NOMO-1 treated with DMSO at 0.1 percent for 48 hours (cell line): ENCODE measurements at regions not wholly inside any gene's neighbourhood (a gene's known extent, or its start where the extent isn't known, plus 50 kb on each side); places are given as distances from the start of the nearest gene placed in this dataset.
"Not testable (repeated sequence)": the region's sequence is repeated elsewhere in the genome, so short reads cannot be mapped to it uniquely, and the experiment has no call there.

ENCODE experiments used
- DNase-seq: peaks from one replicate; lab custom pipeline; 2025; ENCODE audit not compliant: unreplicated experiment; lab: John Stamatoyannopoulos, UW

DNA sequence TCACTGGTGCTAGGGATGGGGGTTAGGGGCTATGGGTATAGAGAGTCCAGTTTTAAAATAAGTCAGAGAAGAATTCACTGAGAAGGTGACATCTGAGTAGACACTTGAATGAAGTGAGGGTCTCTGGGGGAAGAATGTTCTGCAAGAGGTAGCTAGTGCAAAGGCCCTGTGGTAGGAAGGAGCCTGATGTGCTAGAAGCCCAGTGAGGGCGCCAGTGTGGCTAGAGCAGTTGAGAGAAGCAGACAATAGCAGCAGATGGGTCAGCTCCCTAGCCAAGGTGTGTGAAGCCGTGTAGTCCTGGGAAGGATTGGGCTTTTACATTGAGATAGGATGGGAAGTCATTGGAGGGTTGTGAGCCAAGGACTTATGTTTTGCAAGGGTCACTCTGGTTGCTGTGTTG, 105.8 kb upstream of the PELI1 start:
- no peak for DNase-seq

DNA sequence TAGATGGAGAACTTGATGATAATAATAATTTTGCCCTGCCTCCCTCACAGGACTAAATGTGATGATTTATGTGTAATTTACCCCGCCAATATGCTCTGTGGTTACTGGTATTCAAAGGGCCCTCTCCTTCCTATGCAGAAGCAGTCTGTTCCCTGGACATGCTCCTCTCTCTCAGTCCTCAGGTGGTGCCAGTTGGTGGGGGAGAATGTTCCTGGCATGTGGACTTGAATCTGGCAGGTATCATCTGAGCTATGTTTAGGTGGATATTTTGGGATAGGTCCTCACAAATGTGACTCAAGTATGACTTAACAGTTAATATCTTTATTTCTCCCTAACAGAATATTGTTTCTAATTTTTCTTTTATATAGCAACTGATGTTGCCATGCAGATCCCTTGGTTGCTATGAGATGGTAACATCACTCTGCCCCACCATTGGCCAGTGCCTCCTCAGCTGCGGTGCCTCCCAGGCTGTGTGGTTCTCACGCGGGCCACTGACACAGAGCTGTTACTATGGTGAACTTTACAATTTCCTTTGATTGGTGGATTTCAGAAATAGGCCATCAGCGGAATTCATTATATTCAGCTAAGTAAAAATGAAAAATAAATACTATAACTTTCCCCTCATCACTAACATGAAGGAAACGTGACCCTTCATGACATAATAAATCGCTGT, 106.7 kb upstream of the PELI1 start:
- DNase-seq = no peak

DNA sequence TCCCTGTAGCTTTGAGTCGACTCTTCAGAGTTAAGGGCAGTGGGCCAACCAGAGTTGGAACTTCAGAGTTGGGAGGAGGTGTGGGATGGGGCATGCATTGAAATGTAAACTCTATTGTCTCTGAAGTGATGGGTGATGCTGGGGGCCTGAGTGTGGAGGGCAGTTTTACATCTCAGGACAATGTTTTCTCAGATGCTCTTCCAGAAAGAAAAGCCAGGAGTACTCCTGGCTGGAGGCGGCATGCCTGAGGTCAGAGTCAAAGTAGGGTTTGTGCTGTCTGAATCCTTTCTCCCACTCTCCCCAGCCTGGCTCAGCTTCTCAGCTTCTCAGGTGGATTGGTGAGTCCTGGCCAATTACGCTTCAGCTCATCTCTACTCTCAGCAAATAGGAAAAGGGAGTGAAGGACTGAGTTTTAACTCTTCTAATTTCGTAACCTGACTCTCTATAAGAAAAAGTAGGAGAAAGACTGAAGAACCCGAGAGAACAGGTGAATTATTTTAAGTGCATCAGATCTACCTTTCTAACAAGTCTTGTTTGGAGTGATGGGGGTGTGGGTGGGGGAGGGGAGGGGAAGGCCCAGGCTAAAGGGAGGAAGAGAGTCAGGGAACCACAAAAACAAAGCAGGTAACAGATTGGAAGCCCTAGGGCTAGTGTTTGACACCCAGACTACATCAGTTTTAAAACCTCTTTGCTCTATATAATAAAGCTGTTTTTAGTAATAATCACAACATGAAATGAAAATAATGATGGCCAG, 107.5 kb upstream of the PELI1 start:
- no peak for DNase-seq

DNA sequence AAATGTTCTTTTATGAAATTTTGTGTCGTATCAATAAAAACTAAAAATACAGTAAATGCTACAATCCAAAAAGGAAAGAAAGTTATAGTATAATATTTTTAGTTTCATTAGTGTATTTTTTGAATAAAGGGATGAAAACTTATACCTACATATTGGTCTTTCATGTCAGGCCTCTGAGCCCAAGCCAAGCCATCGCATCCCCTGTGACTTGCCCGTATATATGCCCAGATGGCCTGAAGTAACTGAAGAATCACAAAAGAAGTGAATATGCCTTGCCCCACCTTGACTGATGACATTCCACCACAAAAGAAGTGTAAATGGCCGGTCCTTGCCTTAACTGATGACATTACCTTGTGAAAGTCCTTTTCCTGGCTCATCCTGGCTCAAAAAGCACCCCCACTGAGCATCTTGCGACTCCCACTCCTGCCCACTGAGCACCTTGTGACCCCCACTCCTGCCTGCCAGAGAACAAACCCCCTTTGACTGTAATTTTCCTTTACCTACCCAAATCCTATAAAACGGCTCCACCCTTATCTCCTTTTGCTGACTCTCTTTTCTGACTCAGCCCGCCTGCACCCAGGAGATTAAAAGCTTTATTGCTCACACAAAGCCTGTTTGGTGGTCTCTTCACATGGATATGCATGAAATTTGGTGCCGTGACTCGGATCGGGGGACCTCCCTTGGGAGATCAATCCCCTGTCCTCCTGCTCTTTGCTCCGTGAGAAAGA, 108.2 kb upstream of the PELI1 start:
- not testable (repeated sequence) for DNase-seq

DNA sequence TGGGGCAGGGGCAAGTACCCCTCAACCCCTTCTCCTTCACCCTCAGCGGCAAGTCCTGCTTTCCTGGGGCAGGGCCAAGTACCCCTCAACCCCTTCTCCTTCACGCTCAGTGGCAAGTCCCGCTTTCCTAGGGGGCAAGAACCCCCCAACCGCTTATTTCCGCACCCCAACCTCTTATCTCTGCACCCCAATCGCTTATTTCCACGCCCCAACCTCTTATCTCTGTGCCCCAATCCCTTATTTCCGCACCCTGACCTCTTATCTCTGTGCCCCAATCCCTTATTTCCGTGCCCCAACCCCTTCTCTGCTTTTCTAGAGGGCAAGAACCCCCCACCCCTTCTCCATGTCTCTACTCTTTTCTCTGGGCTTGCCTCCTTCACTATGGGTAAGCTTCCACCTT, 109.2 kb upstream of the PELI1 start:
- not testable (repeated sequence) for DNase-seq

DNA sequence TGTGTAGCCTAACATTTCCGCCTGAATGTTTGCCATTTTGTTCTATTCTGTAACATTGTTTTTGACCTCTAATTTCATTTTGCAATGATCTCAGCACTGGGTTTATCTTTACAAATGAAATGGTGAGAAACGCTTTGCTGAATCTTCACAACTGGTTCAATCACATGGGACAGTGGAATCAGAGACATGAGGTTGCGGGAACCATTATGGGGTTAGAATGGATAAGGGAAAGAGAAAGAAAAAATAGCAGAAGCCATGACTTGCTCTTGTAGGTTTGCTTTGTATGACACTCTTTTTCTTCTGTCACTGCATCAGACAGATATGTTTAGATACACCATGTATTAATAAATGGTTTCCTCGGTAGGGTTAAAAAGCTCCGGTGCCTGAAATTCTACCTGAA, 114.3 kb upstream of the PELI1 start:
- no peak for DNase-seq

DNA sequence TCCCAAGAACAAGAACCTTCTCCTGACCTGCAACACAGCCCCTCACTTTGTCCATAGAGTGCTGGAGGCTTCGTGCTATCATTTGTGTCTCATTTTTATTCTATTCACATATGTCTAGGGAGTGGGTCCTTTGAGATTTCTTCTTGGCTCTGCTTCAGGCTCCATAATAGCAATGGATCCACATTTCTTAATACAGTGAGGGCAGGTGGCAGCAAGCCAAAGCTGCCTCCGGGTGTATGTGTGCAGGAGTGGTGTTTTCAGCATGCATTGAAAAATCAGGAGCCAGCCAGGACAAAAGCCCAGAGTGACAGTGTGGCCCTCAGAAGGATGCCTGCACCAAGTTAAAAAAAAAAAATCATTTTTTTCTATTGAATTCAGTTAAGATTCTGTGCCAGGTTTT, 115.1 kb upstream of the PELI1 start:
- no peak for DNase-seq

DNA sequence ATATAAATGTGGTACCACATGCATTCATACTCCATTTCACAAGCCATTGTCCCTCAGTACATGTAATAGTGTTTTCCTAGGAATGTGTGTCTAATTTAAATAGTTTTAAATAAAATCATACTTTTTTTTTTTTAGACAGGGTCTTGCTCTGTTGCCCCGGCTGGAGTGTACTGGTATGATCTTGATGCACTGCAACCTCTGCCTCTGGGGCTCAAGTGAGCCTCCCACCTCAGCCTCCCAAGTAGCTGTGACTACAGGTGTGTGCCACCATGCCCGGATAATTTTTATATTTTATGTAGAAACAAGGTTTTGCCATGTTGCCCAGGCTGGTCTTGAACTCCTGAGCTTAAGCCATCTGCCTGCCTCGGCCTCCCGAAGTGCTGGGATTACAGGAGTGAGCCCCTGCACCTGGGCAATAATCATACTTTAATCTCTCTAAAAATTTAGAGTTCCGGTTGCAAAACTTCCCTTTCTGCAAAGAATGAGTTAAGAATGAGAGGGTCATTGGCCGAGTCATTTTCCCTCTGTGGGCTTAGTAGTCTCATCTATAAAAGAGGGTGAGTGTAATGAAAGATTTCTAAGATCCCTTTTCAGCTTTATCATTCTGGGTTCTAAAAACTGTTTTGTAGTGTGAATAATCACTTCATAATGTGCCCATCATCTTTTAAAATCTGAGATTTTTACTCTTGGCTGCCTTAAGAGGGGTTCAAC, 116.0 kb upstream of the PELI1 start:
- DNase-seq = peak; percentile 46

DNA sequence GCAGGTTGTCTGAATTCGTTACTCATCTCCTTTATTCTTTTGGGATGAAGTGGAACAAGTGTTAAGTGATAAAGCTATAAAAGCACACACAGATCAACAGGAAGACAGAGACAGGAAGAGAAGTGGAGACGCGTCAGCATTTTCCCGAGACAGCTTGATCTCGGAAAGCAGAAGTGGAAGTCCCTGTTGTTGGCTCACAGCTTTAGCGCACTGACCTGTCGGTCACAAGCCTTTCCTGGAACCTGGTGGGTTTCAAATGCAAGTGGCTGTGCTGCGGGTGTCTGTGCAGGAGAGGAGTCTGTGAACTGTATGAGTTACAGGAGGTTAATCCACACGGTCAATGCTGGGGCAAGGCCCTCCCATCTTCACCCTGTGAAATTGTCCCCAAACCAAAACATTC, 116.6 kb upstream of the PELI1 start:
- DNase-seq = peak; percentile 93

DNA sequence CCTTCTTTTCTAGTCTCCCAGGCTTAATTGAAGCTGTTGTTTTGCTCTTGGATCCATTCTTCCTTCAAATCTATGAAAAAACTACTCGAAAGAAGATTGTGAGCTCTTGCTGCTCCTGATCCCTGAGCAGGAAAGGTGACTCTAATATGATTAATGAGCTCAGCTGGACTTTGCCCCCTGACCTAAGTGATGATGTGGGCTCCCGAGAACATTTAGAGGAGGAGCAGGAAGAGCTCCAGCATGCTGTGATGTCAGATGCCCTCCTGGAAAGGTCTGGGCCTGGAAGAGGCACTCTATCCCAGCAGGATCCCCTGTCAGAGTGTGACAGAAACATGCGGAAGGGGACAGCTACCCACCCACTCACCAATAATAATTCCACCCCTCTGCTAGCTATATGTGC, 117.9 kb upstream of the PELI1 start:
- no peak for DNase-seq

DNA sequence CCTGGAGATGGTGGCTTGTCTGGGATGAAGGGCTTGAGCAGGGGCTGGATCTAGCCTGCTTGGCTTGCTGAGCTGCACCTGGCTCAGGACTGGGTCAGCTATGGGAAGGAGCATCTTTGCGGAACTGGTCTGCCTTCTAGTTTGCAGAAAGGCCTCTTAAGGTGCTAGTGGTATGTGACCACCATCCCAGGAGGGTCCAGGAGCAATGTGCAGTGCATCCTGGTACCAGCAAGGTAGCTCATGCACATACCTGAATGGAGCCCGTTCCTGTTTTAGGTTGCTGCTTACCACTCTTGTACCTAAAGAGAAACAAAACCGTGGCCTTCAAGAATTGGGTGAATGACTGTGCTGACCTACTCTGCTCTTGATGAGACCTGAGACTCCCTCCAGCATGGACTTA, 118.6 kb upstream of the PELI1 start:
- no peak for DNase-seq

DNA sequence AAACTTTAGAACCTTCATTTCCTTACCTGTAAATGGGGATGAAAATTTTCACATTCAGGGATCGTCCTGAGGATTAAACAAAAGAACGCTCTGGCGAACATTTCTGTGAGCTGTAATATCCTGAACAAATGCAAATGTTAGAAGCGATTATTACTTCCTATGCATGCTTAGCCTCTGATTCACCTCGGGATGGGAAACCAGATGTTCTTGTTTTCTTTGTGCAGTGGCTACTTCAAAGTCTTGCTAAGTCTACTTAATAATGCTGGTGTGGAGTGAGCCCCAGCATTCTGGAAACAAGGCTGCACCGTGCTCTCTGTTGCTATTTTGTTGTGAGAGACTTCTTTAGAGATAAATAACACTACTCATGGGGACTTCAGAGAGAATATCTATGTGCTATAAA, 119.1 kb upstream of the PELI1 start:
- no peak for DNase-seq

DNA sequence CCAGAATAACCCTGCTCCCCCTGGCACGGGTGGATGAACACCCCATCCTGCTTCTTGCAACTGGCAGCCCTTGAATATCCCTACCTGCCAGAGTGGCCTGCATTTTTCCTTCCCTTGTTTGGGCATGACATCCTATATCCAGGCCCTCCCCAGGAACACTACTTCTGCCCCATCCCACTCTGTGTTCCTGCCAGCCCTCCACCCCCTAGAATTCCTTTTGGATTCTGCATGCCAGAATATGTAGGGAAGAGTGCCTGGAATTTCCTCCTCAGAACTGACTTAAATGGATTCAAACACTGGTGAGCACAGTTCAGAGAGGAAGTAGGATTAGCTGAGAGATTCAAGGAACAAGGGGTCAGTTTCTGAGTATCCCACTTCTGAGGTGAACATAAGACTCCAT, 123.5 kb upstream of the PELI1 start:
- no peak for DNase-seq

DNA sequence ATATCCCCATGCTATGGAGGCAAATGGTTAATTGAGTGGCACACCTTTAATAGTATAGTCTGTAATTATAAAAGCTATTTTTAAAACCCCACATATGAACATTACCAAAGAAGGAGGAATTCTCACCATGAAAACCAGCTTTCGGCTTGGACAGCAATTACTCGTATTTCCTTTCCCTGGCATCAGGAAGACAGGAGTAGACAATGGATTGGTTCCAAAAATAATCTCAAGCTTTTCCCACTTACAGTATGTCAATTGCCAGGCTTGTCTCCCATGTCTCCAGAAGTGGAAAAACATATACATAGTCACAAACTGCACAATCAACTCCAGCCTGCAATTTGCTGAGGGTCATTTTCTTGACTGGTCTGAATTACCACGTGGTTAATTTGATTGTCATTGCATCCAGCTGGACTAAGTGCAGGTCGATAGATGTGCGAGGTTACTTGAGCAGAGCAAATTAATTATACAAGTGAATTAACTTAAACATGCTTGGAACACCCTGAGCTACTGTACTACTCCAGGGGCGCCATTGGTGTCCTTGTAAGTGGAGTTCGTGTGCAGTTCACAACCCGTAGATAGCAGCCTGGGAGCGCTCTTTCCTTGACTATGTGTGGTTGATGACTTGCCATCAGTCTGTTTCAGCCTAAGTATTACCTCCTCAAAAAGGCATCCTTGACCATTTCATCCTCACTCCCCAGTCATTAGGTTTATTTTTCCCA, 124.3 kb upstream of the PELI1 start:
- no peak for DNase-seq

DNA sequence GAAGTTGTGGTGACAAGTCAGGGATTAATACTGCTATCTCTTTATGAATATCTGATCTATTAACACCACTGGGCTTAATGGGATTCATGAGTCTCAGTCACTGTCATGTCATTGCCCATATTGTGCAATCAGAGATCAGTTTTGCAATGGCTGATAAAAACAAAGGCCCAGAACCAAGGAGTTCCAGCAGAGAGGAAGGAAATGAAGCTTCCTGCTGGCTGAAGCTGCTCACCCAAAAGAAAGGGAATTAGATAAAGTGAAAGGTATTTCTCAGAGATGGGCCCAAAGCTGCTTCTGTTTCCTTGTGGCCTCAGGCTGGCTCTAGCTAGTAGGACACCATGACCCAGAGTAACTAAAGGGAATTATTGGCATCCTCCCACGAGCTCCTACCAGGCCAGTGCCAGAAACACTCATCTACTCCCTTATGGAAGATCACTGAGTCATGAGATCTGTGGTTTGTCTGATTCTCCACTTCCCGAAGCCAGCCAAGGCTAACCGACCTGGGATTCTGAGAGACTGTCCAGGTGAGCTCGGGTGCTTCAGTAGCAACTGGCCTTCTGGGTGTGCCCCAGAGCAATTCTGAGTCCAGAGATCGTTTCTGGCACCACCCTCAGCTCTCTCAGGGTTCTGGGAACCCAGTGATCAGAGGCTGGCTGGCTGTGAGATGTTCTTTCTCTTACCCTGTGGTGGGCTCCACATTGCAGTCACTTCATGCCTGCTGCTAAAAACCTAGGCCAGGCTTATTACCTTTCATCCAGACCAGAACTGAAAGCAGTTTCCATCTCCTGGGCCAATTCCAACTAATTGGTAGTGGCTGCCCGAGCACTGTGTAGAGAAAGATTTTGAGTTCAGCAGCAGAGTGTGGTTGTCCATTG, 129.5 kb upstream of the PELI1 start:
- DNase-seq = peak; percentile 82

DNA sequence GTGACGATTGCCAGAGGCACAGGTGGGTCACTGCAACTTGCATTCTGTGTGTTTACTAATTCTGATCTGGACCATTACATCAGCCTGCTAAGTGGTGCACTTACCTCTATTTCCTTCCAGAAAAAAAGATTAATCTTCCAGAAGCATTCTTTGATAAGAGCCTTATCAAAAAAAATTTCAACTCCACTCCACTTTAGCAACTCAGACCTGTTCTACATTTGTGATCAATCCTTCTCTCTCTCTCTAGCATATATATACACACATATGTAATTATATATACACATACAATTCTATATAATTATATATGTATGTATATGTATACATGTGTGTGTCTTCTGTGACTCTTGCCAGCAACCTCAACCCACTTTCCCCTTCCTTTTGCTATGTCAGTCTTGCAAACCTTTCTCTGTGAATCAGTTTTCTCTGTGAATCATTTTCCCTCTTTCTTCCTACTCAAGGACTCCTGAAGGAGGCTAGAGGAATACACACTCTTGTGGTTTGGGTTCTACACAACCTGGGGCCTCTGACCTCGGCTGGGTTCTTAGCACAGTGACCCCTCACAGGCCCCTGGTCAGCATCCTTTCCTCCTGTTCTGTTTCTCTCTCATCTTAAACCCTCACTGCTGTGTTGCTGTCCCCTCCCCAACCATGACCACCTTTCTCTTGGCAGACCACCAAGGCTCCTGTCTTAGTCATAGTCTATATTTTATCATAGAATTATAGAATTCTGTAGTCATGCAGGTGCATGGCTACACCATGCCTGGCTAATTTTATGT, 130.4 kb upstream of the PELI1 start:
- no peak for DNase-seq

DNA sequence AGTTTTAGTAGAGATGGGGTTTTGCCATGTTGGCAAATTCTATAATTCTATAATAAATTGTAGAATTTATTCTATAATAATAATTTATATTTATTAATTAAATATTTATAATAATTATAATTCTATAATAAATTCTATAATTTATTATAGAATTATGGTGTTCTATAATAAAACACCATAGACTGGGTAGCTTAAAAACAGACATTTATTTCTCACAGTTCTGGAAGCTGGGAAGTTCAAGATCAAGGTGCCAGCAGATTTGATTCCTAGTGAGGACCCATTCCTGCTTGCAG, 130.9 kb upstream of the PELI1 start:
- DNase-seq = no peak

DNA sequence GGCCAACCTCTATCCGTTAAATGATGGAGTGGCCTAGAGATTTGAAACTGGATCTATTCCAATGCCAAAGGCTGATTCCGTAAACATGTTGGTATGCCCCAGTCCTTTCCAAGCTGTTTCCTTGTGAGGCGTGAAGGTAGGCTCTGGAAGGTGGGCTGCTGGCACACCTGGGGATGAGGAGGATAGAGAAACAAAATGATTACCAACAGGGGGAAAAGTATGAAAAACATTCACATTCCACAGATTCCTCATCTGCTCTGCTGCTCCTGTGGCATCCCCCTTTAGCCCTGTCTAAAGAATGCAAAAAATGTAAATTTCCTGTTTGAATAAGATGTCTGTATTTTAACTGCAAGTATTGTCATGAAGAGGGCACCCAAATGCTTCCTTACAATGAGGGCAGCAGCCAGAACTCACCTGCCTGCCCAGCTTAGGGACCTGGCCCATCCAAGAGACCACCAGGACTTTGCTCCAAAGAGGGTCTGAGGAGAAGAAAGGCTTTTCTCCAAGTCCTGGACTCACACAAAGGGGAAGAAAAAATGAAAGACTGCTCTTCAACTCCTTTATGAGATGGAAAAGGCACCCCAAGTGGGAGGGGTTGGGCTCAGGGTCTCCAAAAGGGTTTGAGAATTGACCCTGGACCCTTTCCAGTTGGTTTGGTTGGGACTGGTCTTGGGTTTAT, 132.3 kb upstream of the PELI1 start:
- no peak for DNase-seq
